ENCODE measurements at regions not wholly inside any gene's neighbourhood (a gene's known extent, or its start where the extent isn't known, plus 50 kb on each side); places are given as distances from the start of the nearest gene placed in this dataset.

- TF ChIP-seq CTCF (IDR thresholded peaks at IDR 0.05; ENCODE audit: insufficient read depth, low read length) (no peak), REST (IDR thresholded peaks at IDR 0.05; ENCODE audit: insufficient replicate concordance, low read depth) (no peak), POLR2AphosphoS5 (IDR thresholded peaks at IDR 0.05; ENCODE audit: low read depth) (no peak)
These were observed 123.9 kb downstream of the TUBA3C start for GRCh38 chr13:19057588-19058340.
